Activated B cell treated with CpG ODN at 0.5 μM for 24 hours (primary cell): ENCODE measurements at regions not wholly inside any gene's neighbourhood (a gene's known extent, or its start where the extent isn't known, plus 50 kb on each side); places are given as distances from the start of the nearest gene placed in this dataset.
"Not testable (repeated sequence)": the region's sequence is repeated elsewhere in the genome, so short reads cannot be mapped to it uniquely, and the experiment has no call there.

ENCODE experiments used
- ATAC-seq: fragments of 200-7000 bp; cut with Tn5 transposase; one replicate; pipeline ENCODE4 v1.10.0; 2021; ENCODE audit warnings: low read depth, mild to moderate bottlenecking, moderate library complexity
- CTCF ChIA-PET: fragments of 350-600 bp; sonication (Branson Sonifier 250); formaldehyde crosslinking; loops from one replicate; lab custom pipeline; 2021; ENCODE audit warnings: antibody characterized with exemption; lab: Charles Lee
- POLR2A ChIA-PET: fragments of 350-600 bp; sonication (Branson Sonifier 250); formaldehyde crosslinking; loops from one replicate; lab custom pipeline; 2021; ENCODE audit warnings: antibody characterized with exemption; lab: Charles Lee
- DNase-seq: peaks from one replicate; pipeline ENCODE4 v3.0.0; 2022
- H3K27ac Mint-ChIP-seq: one replicate; pipeline ENCODE4 v1.8.0; 2020; ENCODE audit warnings: mixed read lengths
- H3K27me3 Mint-ChIP-seq: one replicate; pipeline ENCODE4 v1.8.0; 2021; ENCODE audit warnings: mixed read lengths
- H3K36me3 Mint-ChIP-seq: one replicate; pipeline ENCODE4 v1.8.0; 2021; ENCODE audit warnings: low read depth, mixed read lengths
- H3K4me1 Mint-ChIP-seq: one replicate; pipeline ENCODE4 v1.8.0; 2021; ENCODE audit warnings: mixed read lengths
- H3K4me3 Mint-ChIP-seq: one replicate; pipeline ENCODE4 v1.8.0; 2020; ENCODE audit warnings: mild to moderate bottlenecking, mixed read lengths
- H3K9me3 Mint-ChIP-seq: one replicate; pipeline ENCODE4 v1.8.0; 2020; ENCODE audit warnings: mixed read lengths
- intact Hi-C: fragments of 100-400 bp; cut with micrococcal nuclease; formaldehyde crosslinking; loops from one replicate; pipeline ENCODE4 v1.15.1; 2024
- TF ChIP-seq, protein P1 (sequence below): fragments of 200-600 bp; IDR thresholded peaks from one replicate; pipeline ENCODE4 v1.8.0; 2022; ENCODE audit warnings: antibody characterized with exemption, mild to moderate bottlenecking

DNA sequence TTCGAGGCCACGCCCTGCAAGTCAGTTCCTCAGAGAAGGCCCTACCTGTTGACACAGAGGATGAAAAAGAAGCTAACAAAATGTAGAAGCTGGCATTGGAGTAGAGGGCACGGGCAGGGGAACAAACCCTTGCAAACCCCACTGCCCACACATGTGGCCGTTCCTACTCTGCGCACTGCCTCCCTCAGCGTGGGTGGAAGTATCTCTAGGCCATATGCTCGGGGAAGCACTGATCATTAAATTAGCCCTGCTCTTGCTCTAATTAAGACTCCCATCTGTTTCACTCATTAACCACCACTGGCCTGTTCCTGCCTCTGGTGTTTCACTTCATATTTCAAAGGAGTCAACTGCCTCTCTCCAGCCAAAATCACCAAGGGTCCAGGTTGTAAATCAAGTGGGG lies 201.2 kb upstream of the SFSWAP start:
- CTCF ChIA-PET = no interaction called here
- Mint-ChIP-seq H3K27ac (no peak overlapping the region), H3K36me3 (no peaks in the 10 kb centered on the region), H3K4me3 (no peak overlapping the region), H3K4me1 (peaks cover 20% of the 10 kb centered on the region), H3K9me3 (no peaks in the 10 kb centered on the region), H3K27me3 (no peaks in the 10 kb centered on the region)
- intact Hi-C loops = loop anchor here (2.0 to 5.0 kb wide), 2 partner anchors 201 to 318 kb away; partner anchors contain the start of genes MMP17 and SFSWAP
- POLR2A ChIA-PET = no interaction called here
- DNase-seq = no peak
- ATAC-seq = no peak
- TF ChIP-seq, protein P1, sequence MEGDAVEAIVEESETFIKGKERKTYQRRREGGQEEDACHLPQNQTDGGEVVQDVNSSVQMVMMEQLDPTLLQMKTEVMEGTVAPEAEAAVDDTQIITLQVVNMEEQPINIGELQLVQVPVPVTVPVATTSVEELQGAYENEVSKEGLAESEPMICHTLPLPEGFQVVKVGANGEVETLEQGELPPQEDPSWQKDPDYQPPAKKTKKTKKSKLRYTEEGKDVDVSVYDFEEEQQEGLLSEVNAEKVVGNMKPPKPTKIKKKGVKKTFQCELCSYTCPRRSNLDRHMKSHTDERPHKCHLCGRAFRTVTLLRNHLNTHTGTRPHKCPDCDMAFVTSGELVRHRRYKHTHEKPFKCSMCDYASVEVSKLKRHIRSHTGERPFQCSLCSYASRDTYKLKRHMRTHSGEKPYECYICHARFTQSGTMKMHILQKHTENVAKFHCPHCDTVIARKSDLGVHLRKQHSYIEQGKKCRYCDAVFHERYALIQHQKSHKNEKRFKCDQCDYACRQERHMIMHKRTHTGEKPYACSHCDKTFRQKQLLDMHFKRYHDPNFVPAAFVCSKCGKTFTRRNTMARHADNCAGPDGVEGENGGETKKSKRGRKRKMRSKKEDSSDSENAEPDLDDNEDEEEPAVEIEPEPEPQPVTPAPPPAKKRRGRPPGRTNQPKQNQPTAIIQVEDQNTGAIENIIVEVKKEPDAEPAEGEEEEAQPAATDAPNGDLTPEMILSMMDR = no peak

DNA sequence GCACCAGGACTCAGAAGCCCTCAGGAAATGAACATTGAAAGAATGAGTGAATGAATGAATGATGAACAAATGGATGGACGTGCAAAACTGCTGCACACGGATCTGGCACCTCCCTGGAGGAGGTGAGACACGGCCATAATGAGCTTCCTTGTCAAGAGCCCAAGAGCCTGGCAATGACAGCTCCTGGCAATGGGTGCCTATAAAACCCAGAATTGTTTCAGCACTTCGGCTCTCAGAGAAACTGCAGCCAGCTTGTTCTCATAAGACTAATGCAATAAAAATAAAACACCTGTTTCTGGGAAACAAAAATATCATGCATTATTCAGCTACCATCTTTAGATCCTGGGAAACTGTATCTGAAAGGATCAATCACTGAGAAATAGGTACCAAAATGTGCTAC lies 200.5 kb upstream of the SFSWAP start:
- no peak for ATAC-seq
- no peak overlapping the region for H3K27ac Mint-ChIP-seq
- CTCF ChIA-PET = no interaction called here
- H3K4me1 Mint-ChIP-seq = peaks cover 20% of the 10 kb centered on the region
- no peaks in the 10 kb centered on the region for H3K9me3 Mint-ChIP-seq
- TF ChIP-seq, protein P1 = no peak
- POLR2A ChIA-PET = interaction anchor here (1.4 kb wide), 1 partner anchor 200 kb away, joined by 5 read pairs; the partner anchor contains the start of gene SFSWAP
- H3K27me3 Mint-ChIP-seq = no peaks in the 10 kb centered on the region
- intact Hi-C loops = loop anchor here (2.0 to 5.0 kb wide), 2 partner anchors 200 to 317 kb away; partner anchors contain the start of genes MMP17 and SFSWAP
- H3K36me3 Mint-ChIP-seq = no peaks in the 10 kb centered on the region
- DNase-seq = no peak
- no peak overlapping the region for H3K4me3 Mint-ChIP-seq

GRCh38 chr12:131511391-131511802 lies 199.5 kb upstream of the SFSWAP start:
- peaks cover 8% of the 10 kb centered on the region for H3K9me3 Mint-ChIP-seq
- POLR2A ChIA-PET = interaction anchor here (1.4 kb wide), 1 partner anchor 200 kb away, joined by 5 read pairs; the partner anchor contains the start of gene SFSWAP
- intact Hi-C loops = loop anchor here (2.0 to 5.0 kb wide), 2 partner anchors 199 to 316 kb away; partner anchors contain the start of genes MMP17 and SFSWAP

DNA sequence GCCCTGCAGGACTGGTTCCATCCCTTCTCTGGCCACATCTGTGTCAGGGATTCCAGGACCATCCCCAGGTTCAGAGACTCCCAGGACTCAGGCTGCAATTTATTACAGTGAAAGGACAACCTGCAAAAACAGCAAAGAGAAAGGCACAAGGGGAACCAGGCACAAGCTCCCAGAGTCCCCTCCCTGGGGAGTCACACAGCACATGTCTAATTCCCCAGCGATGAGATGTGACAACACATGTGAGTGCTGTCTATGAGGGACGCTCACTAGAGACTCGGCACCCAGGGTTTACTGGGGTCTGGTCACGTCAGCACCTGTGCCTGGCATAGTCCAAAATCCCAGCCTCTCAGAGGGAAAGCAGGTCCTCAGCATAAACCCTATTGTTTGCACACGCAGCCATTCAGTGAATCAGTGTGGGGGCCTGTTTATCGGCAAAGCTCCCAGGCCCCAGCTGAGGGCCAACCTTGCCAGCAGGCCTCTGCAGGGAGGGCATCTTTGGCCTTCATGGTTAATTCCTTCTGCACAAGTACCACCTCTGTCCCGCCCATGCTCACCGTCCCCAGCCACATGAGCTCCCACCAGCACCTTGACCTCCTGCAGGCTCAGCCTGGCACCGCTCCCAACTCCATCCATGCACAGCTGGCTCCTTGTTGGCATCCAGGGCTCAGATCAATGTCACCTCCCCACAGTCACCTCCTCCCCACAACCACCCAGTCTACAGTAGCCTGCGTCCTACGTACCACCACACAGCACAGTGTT lies 198.9 kb upstream of the SFSWAP start:
- H3K36me3 Mint-ChIP-seq = no peaks in the 10 kb centered on the region
- TF ChIP-seq, protein P1 = no peak
- peak; percentile 80 for ATAC-seq
- DNase-seq = no peak
- POLR2A ChIA-PET = interaction anchor here (1.4 kb wide), 1 partner anchor 199 kb away, joined by 5 read pairs; the partner anchor contains the start of gene SFSWAP
- H3K4me3 Mint-ChIP-seq = peak overlapping the region; percentile 48
- CTCF ChIA-PET = no interaction called here
- H3K27me3 Mint-ChIP-seq = peaks cover 3% of the 10 kb centered on the region
- intact Hi-C loops = loop anchor here (2.0 to 5.0 kb wide), 2 partner anchors 199 to 315 kb away; partner anchors contain the start of genes MMP17 and SFSWAP
- H3K4me1 Mint-ChIP-seq = peaks cover 20% of the 10 kb centered on the region
- H3K27ac Mint-ChIP-seq = peak overlapping the region; percentile 54
- H3K9me3 Mint-ChIP-seq = peaks cover 9% of the 10 kb centered on the region

More at GRCh38 chr12:131511391-131511802, 199.5 kb upstream of the SFSWAP start:
- Mint-ChIP-seq H3K36me3 (no peaks in the 10 kb centered on the region), H3K27ac (peak overlapping the region; percentile 54), H3K4me3 (peak overlapping the region; percentile 48), H3K4me1 (peaks cover 20% of the 10 kb centered on the region), H3K27me3 (no peaks in the 10 kb centered on the region)
- peak; percentile 87 for ATAC-seq
- peak; percentile 36 for DNase-seq
- TF ChIP-seq, protein P1 = no peak
- CTCF ChIA-PET = no interaction called here

GRCh38 chr12:131513606-131514005 lies 197.3 kb upstream of the SFSWAP start:
- no peak for DNase-seq
- POLR2A ChIA-PET = no interaction called here
- H3K36me3 Mint-ChIP-seq = no peaks in the 10 kb centered on the region
- CTCF ChIA-PET = no interaction called here
- intact Hi-C loops = loop anchor here (5.0 kb wide), 1 partner anchor 314 kb away; the partner anchor contains the start of gene MMP17
- peaks cover 20% of the 10 kb centered on the region for H3K4me1 Mint-ChIP-seq
- no peak for ATAC-seq
- peaks cover 19% of the 10 kb centered on the region for H3K9me3 Mint-ChIP-seq
- peaks cover 7% of the 10 kb centered on the region for H3K27me3 Mint-ChIP-seq
- no peak overlapping the region for H3K27ac Mint-ChIP-seq
- TF ChIP-seq, protein P1 = no peak
- H3K4me3 Mint-ChIP-seq = no peak overlapping the region

- peaks cover 20% of the 10 kb centered on the region for H3K9me3 Mint-ChIP-seq
- ATAC-seq, H3K4me3 Mint-ChIP-seq, CTCF ChIA-PET, H3K27me3 Mint-ChIP-seq, H3K4me1 Mint-ChIP-seq, DNase-seq, POLR2A ChIA-PET, intact Hi-C loops, H3K27ac Mint-ChIP-seq, H3K36me3 Mint-ChIP-seq: not testable (repeated sequence)
Measured at GRCh38 chr12:131520553-131520952, 190.3 kb upstream of the SFSWAP start.
